ENCODE measurements at regions not wholly inside any gene's neighbourhood (a gene's known extent, or its start where the extent isn't known, plus 50 kb on each side); places are given as distances from the start of the nearest gene placed in this dataset.
"Not testable (repeated sequence)": the region's sequence is repeated elsewhere in the genome, so short reads cannot be mapped to it uniquely, and the experiment has no call there.

DNA sequence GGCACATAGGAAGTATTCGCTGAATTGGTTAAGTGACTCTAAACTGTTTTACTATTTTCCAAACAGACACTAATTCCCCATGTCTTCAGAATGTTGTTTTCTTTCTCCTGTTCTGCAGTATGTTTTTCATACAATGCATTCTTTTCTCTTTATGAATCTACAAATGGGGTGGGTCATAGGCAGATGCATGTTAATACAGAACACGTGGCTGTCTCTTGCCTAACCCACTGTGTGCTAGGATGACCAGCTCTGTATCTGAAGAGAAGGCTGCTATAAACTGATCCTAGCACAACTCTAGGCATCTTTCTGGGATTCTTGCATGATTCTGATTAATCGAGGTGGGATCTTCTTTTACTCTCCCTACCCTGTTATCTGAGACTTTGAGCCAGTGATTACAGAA is 826.0 kb downstream of the PLCL1 start:
- no peak for DNase-seq (ENCODE audit: low spot score)

DNA sequence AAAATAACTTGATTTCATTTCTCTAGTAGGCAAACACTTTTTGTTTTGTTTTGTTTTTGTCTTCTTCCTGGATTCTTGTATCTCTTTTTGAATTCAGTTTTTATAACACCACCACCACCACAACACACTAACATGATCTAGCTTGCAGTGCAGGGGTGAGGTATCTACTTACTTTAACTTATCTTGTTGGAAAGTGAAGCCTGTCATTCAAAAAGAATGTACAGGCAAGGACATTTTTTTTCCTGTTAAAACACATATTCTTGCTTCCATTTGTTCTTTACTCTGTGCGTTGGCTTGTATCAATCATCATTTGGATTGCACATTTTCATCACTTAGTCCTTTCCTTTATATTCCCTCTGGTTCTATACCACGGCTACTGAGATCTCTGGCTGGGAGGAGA is 824.2 kb downstream of the PLCL1 start:
- DNase-seq (ENCODE audit: low spot score), result no peak

DNA sequence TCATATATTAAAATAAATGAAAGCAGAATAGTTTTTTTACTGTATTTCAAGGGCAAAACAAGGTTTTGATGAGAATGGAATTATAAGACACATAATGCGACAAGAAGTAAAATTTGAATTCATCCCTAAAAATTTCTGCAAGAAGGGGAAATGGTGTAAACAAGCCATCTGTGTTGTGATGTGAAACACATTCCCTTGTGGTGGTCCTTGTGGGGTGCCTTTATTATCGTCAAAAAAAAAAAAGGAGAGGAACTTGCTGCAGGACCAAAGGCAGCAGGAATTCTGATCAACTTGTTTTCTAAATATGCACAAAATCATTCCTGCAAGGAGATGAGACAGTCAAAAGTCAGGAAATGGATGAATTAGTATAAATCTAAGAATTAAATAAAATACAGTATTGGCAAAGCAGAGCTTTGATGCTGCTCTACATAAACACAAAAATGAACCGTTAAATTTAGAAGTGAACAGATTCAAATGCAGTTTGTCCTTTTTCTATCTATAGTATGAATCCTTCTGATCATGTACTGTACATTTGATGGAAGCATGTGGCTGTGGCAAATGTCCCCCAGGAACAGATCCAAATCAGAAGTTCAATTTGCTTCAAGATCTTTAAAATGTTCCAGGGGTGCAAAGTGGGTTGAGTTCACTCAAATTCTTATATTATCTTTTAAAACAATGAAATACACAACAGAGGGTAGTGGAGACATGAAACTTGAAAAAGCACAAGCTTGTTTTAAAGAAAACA is 818.8 kb downstream of the PLCL1 start:
- DNase-seq (ENCODE audit: low spot score), result no peak

DNA sequence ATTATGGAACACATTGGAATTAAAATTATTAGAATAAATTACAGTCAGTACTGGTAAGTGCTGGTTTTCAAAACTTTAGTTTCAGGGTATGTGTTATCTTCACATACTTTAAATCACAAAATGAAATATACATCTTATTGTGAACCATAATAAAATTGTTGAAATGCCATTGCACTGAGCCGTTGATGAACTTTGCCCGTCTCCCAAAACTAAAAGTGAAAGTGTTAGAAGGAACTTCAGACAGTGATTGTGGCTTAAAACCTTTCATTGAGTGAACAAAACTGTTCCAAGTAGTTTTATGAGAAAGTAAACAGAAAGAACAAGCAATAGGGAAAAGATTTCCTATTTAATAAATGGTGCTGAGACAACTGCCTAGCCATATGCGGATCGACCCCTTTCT is 811.6 kb downstream of the PLCL1 start:
- peak; percentile 2 for DNase-seq (ENCODE audit: low spot score)

DNA sequence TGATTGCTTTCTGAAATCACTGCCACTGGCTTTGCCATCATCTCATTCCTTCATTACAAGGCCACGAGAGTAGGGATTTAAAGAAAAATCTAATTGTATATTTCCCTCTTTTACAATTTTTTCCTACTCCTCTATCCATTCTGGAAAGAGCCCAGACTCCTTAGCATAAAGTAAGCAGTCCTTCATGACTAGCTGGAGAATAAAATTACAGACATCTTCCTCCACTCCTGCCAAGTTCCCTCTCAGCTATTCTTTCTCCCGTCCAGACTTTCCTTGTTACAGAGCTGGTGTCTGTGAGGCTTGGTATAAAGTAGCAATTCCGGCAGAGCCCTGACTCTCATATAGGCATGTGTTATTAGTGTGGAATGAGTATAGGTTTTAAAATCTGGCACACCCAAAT is 806.8 kb downstream of the PLCL1 start:
- DNase-seq (ENCODE audit: low spot score), result no peak

DNA sequence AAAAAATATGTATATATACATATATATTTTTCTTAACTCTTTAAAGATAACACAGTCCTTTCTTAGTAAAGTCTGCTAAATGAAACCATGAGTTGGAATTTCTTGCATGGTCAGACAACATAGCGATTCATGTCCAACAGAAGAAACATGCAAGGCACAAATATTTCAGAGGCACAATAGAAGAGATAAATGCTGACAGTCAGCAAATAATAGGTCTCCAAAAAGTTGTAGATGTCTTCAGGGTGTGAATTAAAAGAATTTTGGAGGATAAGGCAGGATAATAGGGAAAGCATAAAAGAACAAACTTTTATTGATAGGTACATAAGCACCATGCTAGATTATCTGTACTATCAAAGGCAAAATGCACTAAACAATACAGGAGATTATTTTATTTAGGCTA is 800.2 kb downstream of the PLCL1 start:
- no peak for DNase-seq (ENCODE audit: low spot score)

DNA sequence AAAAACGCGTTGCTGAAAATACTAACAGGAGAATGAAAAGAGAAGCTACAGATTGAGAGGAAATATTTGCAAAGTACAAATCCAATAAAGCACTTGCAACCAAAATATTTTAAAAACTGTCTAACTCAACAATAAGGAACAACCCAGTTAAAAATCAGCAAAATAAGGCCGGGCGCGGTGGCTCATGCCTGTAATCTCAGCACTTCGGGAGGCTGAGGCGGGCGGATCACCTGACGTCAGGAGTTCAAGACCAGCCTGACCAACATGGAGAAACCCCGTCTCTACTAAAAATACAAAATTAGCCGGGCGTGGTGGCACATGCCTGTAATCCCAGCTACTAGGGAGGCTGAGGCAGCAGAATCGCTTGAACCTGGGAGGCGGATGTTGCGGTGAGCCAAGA is 798.6 kb downstream of the PLCL1 start:
- not testable (repeated sequence) for DNase-seq (ENCODE audit: low spot score)

DNA sequence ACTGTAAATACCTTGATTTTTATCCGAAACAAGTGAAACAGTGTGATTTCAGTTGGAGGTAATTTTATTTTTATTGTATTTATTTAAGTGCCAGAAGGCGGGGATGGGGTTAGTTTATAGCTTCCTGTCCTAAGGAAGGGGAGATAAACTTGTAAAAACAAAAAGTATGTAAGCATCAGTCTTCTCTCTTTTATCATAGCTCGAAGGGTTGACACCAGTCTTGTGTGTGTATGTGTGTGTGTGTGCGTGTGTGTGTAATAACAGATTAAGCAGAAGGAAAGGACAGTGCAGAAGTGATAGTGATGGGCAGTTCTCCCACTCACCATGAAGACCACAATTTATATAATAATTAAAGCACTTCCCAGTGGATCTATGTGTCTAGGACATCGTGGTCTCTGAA is 793.3 kb downstream of the PLCL1 start:
- DNase-seq (ENCODE audit: low spot score), result no peak

DNA sequence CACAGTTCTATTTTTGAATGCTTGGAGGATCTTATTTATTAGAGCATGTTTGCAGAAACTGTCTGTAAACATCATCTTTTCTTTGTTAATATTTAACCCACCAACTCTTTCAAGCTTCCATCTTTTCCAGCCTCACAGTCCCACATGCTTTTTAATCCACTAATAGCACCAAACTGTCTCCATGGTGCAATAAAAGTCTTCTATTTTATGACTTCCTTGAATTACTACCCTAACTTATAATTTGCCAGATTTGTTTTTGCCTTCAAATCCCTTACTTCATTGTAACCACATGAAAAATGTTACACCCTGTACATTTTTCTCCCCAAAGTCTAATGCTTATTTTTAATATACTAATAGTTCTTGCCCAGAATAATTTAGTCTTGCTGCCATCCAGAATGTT is 792.6 kb downstream of the PLCL1 start:
- DNase-seq (ENCODE audit: low spot score), result no peak

DNA sequence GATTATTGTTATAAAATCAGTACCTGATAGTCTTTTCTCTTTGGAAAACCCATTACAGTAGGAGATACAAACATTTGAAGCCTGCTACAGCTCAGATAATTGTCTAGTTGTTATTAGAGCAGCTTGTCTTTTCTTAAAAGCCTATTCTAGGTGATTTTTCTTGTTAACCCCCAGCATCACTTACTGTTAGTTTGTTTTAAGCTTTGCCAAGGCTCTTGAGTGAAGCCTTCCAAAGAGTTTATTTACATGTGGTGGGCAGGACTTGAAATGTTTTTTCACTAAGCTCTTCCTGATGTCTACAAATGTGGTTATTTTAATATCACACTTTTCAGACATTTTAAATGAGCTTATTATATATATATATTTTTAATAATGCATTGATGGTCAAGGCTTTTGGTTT is 791.3 kb downstream of the PLCL1 start:
- no peak for DNase-seq (ENCODE audit: low spot score)

DNA sequence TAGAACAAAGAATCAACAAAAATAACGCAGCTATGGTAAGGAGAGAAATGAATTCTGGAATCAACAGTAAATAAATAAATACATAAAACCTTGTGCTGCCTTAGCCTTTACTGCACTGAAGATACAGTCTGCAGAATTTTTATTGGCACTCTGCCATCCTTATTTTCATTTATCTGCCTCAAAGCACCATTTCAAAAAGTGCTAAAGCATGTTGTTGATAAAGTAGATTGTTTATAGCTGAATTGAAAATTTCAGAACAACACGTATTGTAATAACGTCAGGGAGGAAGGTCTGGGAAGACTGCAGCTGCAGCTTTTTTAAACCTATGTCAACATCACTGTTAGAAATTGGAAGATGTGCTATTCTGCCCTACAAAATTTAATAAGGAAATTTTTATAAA is 787.2 kb downstream of the PLCL1 start:
- DNase-seq (ENCODE audit: low spot score), result no peak

DNA sequence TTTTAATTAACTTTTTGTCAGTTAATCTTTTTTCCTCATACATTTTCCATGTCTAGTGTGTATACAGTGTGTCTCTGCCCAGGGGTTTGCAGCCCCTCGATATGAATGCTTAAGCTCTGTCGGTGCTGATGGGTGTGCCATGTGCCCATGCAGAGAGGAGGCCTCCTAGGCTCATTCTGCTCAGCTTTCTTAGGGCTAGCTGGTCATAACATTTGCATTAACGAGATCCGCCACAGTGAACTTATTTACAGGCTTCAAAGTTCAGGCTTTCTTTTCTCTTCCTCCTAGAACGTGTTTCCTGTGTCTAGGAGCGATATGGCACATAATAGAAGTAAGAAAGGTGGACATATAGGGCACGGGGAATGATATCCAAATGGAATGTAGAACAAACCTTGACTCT is 783.3 kb downstream of the PLCL1 start:
- DNase-seq (ENCODE audit: low spot score), result no peak

DNA sequence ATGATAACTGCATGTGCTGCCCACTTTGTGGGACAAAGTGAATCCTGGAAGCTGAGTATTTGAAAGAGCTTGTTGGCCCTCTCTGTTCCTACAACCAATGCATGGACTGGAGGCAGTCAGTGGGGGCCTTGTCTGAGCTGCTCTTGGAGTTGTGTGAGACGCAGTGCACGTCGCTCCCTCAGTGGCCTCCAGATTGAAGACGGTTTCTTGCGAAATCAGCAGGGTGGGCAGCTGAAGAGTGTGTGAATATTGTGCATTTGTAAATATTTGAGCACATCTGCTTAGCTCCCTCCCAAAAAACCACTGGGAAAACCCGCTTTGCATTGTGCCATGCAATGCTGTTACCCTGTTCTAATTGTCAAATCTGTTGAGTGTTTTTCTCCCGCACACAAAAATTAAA is 782.8 kb downstream of the PLCL1 start:
- DNase-seq (ENCODE audit: low spot score), result no peak

DNA sequence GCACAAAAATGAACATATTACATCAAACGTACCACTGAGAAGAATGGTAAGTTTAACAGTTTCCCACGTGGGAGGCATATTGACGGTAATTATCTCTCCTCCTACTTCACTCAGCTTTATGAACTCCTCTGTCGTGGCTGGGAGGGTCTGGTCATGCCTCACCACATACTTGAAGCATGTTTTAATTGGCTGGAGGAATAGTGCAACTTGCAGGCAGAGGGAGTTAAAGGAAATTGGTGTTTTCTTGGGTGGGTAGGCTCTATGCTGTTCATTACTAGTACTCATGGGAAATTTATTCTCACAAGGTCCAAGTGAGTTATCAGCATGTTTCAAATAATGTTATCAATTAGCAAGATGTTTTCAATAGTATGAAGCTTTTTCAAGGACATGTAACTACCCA is 767.0 kb downstream of the PLCL1 start:
- DNase-seq (ENCODE audit: low spot score), result no peak

DNA sequence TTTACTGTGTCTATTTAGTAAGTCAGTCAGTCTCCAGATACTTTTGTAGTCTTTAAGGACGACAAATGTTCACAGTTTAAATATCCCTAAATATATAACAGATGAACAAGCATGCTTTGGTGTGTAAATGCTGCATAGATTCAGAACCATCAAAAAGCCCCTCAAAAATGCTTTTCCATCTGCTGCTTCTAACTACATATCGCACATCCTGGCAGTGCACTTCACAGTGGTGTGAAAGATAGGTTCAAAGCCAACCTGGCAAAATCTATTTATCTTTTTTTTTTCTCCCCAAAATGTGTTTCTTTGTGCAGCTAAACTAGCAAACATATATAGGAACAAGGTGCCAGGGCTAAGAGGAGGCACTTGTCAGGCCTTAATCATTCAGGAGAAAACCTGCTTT is 753.8 kb downstream of the PLCL1 start:
- no peak for DNase-seq (ENCODE audit: low spot score)

DNA sequence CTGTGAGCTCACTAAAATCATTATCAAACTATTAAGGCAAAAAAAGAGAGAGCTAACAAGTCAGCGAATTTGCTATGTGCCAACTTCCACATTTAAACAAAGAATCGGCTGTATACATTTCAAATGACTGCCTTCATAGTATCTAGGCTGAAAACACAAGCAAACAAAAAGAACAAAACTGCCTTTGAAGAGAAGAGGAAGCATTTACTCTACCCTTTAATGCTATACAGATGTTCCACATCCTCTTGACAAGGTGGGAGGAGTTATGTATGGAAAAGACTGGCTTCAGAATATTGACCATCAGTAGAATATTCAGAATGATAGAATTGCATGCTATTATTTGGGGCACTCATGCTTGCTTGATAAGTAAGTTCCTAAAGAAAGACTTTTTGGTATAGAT is 741.7 kb downstream of the PLCL1 start:
- no peak for DNase-seq (ENCODE audit: low spot score)

DNA sequence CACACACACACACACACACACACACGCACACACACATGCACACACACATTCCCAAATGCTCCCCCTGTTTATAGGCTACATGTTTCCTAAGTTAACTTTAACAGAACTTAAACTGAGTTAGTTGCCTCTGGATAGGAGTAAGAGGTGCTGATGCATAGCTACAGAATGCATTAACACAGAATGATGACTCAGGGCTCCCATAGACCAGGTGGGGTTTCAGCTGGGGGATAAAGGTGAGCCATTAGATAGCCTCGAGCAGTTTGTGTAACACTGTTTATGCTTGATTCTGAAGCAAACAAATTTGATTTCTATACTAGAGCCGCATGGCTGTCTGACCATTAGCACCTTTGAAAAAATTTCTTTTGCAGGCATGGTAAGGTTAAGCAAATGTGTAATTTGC is 741.0 kb downstream of the PLCL1 start:
- DNase-seq (ENCODE audit: low spot score), result no peak

DNA sequence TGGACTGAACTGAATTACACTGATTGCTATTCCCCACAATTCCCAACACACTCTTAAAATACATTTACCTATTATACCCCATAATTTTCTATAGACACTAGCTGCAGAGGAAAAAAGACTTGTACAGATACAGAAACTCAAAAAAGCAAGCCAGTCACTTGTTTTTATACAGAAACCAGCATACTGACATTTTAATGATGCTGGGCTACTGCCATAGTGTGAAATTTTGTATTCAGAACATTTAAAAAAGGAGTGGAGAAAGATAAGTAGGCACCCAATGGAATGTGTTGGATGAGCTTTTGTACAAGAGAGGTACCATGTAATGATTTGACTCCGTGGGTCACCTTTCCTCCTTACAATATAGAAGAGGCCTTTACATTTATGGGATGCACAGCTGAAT is 740.1 kb downstream of the PLCL1 start:
- DNase-seq (ENCODE audit: low spot score), result no peak

DNA sequence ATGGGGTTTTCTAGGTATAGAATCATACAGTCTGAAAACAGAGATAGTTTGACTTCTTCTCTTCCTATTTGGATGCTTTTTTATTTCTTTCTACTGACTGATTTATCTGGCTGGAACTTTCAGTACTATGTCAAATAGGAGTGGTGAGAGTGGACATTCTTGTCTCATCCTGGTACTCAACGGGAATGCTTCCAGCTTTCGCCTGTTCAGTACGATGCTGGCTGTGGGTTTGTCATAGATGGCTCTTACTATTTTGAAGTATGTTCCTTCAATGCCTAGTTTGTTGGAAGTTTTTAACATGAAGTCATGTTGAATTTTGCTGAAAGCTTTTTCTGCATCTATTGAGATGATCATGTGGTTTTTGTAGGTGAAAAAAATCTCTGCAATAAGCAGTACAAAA is 730.4 kb downstream of the PLCL1 start:
- DNase-seq (ENCODE audit: low spot score), result no peak

DNA sequence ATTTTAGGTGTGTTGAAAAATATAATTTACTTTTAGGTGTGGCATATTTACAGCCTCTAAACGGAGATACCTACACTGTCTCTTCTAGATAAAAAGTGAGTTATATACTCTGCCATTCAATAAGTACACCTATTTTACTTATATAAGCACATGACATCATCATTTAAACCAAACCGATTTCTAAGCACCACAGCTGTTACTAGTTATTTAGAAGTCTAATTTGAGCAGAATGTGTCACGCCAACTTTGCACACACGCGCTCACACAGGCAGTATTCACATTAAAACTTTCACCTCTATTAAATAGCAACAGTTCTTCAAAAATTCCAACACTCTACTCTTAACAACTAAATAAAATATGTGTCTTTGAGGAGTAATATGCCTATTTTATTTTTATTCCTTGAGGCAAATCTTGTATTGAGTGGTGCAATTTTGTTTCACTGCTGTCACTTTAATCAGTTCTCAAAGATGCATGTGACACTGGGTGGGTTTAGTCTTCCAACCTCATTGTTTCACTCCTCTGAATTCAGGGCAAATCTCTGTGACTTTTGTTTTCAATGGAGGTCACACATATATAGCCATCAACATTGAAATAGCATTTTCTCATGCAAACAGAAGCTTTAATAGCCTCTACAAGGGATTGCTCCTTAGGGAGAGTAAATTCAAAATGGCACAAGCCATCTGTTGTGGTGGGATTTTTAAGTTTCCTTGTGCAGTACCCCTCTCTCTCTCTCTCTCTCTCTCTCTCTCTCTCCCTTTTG is 721.0 kb downstream of the PLCL1 start:
- no peak for DNase-seq (ENCODE audit: low spot score)

DNA sequence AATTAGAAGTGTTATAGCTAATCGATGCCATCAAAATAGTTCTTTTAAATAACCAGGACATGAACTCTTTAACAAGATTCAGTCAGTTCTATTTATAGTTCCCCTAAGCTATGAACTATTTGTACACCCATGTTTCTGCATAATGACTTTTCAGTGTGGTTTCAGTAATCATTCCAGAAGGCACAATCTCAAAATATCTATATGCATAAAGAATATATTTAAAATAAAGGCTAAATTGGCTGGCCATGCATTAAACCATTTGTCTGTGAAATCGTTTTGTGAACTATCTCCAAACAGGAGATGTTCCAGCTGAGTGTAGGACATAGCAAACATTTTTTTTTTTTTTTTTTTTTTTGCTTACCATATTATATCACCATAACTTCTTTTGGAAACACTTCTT is 719.3 kb downstream of the PLCL1 start:
- DNase-seq (ENCODE audit: low spot score), result no peak

DNA sequence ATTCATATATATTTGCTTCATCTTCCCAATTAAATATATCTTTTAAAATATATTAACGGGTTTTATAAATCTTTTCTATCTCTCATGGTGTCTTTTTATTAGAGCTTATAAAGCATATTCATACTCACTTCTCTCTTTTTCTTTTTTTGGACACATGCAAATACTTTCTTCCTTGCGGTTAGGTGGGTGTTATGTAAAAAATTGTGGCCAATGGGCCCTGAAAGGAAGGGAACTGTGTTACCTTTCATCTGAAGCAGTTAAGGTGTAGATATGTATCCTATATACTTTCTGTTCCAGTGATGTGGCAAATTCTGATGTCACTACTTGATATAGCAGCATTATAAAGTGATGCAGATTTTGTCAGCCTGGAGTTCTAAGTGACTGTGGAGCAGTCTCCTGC is 714.5 kb downstream of the PLCL1 start:
- DNase-seq (ENCODE audit: low spot score), result no peak

DNA sequence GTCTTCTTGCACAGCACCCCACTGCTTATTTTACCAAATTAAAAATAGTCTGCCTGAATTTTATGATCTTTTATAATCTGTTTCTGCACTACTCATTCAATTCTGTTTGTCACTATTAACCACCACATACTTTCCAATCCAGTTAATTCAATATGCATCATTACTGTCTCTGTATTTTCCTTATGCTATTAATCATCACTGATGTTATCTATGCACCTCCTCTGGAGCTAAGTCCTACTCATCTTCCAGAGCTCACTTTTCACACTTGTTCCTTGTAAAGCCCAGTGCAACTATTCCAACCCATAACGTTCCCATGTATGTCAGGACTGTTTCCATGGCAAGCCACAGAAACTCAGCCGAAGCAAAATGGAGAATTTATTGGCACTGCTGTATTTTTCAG is 713.6 kb downstream of the PLCL1 start:
- DNase-seq (ENCODE audit: low spot score), result no peak

DNA sequence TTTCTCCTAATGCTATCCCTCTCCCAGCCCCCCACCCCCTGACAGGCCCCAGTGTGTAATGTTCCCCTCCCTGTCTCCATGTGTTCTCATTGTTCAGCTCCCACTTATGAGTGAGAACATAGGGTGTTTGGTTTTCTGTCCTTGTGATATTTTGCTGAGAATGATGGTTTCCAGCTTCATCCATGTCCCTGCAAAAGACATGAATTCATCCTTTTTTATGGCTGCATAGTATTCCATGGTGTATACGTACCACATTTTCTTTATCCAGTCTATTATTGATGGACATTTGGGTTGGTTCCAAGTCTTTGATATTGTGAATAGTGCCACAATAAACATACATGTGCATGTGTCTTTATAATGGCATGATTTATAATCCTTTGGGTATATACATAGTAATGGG is 704.2 kb downstream of the PLCL1 start:
- DNase-seq (ENCODE audit: low spot score), result not testable (repeated sequence)

Data from SW480 (cell line).